AG09319 (cell line): ENCODE measurements at regions not wholly inside any gene's neighbourhood (a gene's known extent, or its start where the extent isn't known, plus 50 kb on each side); places are given as distances from the start of the nearest gene placed in this dataset.

Experiments
- DNase-seq: peaks from one replicate; pipeline ENCODE4 v3.0.0-alpha.2; 2010; ENCODE audit warnings: low read depth; ENCODE audit errors: extremely low read depth
- TF ChIP-seq, protein P1 (sequence below): IDR thresholded peaks from 2 replicates; pipeline ENCODE4 v1.5.1; 2011; ENCODE audit warnings: low read depth, mild to moderate bottlenecking, inconsistent platforms, low read length, moderate library complexity

DNA sequence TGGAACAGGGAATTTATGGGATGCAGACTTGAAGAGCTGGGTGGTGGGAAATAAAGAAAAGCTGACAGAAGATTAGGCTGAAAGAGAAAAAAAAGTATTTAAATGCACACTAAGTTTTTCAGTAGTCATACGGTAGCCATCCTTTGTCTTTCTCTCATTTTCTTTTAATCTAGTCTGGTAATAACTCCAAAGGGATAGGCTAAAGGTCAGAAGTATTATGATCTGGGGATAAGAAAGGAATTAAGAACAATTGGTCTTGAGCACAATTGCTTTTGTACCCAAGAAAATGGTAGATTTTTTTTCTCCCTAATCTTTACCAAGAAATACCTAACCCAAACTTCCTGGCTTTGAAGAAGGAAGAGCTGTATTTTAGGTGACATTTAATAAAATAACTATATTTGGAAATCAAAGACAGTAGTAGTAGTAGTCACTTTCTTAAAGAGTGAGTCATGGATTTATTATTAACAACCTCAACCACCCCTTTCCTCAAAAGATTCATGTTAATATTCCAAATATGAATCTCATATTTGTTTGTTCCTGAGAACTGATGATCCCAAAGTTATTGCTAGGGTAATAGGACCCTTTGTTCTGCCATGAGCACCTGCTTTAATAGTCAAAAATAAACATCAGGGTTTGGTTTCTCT, 120.2 kb upstream of the ODAD2 start:
- TF ChIP-seq, protein P1, sequence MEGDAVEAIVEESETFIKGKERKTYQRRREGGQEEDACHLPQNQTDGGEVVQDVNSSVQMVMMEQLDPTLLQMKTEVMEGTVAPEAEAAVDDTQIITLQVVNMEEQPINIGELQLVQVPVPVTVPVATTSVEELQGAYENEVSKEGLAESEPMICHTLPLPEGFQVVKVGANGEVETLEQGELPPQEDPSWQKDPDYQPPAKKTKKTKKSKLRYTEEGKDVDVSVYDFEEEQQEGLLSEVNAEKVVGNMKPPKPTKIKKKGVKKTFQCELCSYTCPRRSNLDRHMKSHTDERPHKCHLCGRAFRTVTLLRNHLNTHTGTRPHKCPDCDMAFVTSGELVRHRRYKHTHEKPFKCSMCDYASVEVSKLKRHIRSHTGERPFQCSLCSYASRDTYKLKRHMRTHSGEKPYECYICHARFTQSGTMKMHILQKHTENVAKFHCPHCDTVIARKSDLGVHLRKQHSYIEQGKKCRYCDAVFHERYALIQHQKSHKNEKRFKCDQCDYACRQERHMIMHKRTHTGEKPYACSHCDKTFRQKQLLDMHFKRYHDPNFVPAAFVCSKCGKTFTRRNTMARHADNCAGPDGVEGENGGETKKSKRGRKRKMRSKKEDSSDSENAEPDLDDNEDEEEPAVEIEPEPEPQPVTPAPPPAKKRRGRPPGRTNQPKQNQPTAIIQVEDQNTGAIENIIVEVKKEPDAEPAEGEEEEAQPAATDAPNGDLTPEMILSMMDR: no peak
- DNase-seq: no peak

DNA sequence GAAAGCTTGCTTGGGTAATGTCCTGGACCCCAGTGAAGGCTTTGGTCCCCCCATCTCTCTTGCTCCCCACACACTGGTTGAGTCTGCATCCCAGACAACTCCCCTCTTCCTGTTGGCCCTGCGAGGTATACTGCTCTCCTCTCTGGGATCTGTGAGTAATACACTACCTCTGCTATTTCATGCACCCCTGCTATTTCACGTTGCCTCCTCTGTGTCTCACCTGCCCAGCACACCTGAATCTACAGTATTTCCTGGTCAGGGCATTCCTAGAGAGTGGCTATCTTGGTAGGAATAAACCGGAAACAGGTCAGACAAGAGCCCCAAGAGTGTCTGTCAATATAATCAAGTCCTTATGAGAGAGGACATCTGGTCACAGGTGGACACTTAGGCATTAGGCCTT, 114.3 kb upstream of the ODAD2 start:
- TF ChIP-seq, protein P1: no peak
- DNase-seq: no peak

DNA sequence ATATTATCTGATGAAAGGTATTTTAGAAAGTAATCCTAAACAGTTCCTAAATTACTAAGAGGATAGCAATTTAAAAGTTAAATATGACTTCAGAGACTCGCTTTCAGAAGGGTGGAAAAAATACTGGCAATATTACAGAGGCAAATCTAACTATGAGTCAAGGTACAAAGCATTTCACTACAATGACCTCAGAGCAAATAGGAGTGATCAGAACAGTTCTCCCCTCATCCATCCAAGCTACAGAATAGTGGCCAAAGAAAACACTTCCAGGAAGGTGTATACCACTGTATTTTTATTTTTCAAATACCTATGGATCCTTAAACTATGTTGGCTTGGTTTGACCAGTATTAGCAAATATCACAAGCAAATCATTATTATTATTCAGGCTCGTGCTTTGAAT, 112.8 kb upstream of the ODAD2 start:
- TF ChIP-seq, protein P1: no peak
- no peak for DNase-seq

DNA sequence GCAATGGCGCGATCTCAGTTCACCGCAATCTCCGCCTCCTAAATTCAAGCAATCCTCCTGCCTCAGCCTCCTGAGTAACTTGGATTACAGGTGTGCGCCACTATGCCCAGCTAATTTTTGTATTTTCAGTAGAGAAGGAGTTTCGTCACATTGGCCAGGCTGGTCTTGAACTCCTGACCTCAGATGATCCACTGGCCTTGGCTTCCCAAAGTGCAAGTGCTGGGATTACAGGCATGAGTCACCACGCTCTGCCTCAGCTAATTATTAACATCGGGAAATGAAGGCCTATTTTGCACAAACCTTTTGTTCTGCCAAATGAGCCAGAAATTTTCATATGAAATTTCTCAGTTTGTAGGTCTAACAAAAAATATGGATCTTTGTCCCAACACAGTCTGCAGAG, 106.7 kb upstream of the ODAD2 start:
- DNase-seq: no peak
- TF ChIP-seq, protein P1: no peak

DNA sequence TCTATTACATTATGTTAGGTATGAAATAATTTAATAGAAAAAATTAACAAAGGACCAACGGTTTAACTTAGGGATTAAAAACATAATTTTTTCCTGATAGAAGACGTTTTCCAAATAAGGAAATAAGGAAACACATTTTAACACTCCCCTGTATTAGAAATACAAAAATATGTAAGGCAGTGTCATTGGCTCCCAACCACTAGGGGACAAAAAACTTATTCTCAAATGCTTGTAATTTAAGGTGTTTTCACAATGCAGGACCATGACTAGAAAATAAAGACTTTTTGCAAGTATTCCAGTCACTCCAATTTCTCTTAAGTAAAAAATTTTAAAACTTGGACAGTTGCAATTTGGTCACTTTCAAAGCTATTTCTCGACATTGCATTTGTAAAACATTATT, 98.8 kb upstream of the ODAD2 start:
- TF ChIP-seq, protein P1: no peak
- no peak for DNase-seq

DNA sequence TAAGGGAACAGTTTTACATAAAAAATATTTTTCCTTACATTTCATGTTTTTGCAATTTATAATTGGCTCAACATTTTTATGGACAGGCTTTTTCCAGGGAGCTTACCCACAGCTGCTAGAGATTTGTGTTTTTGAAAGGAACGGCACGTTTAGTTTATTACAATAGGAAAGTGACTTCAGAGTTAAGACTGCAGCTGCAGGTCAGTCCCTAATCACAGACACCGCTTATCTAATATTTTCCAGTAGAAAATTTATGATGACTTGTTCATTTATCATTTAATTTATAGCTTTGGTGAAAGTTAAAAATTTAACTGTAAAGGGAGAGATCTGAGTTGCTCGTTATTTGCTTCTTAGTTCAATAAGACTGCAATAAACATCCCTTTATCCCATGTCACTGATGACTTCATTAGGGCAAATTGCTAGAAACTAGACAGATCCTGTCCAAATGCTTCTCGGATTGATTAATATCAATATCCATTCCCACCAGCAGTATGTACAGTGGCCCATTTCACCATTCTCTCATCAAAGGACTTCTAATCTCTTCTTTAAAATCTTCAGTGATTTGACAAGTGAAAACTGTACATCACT, 97.0 kb upstream of the ODAD2 start:
- TF ChIP-seq, protein P1: no peak
- no peak for DNase-seq

DNA sequence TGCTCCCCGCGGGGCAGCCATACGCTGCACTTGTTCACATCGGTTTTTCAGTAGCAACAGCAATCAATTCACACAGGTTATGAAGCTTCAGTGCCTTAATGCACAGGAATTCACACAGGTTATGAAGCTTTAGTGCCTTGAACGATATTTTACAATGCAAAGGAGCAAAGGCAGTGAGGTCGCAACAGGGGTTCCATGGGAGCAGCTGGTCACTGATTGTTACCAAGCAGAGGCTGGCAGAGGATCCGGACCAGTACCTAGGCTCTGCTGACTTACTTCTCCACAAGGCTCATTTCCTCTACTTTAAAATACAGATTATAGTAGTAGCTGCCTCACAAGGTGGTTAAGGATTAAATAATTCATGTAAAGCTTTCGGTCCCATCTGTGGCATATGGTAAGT, 95.2 kb upstream of the ODAD2 start:
- DNase-seq: no peak
- TF ChIP-seq, protein P1: no peak
